ENCODE measurements at regions not wholly inside any gene's neighbourhood (a gene's known extent, or its start where the extent isn't known, plus 50 kb on each side); places are given as distances from the start of the nearest gene placed in this dataset.

DNA sequence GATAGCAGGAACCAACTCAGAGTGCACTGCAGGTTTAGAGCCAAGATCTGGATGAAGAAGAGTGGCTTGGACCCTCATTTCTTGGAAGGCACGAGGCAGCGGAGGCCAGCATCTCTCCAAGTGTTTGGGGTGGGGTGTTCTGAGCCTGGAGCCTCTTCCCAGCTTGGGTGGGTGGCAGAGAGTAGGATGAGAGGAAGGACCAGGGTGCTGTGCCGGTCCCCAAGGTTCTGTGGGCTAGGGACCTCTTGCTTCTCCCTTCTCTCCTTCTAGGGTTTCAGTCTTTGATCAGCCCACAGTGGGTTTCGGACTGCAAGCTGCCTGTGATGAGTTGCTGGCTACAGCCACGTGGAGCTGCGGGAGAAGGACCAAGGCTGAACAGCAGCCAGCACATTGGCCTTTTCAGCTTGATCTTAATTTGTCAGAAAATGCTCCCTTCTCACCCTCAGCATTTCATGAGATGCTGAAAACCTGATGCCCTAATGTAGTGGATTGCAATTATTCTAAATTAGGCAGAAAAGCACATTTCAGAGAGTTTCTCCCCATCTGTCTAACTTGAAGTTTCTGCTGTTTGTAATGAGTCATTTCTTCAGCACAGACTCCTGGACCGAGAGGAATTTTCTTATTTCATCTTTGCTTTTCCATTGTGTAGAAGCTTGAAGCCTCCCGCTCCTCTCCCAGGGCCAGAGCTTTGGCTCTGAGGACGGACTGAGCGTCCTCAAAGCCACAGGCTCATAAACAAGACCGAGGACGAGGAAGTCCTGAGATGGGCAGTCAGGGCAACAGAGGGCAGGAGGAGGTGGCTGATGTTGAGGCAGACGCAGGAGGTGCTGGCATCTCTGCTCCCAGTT is 99.1 kb upstream of the HDAC4 start:
- DNase-seq = no peak

DNA sequence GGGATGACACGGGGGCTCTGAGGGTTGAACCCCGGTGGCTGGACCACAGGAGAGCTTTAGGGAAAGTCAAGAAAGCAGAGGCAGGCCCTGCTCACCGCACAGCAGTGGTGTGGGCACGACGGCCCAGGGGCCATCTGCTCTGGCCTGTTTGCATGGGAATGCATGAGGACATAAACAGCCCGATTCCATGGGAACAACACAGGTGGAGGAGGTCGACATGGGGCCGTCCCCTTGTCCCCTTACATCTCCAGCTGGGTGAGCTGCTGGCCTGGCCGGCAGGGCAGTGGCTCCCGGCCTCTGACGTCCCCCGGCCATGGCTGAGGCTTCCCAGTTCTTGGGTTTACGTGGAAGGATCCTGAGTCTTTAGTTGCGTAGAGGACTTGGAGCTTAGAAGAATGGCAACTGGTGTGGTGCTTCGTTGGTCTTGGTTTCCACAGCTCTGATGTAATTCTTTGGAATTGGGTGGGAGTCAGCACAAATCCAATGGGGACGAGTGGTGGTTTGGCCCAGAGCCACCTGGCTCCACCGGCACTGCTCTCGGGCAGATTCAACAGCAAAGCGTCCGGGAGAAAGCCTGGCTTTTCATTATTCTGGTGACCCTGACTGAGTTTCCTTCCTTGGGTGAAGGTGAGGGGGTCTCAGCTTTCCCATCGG is 98.3 kb upstream of the HDAC4 start:
- no peak for DNase-seq

DNA sequence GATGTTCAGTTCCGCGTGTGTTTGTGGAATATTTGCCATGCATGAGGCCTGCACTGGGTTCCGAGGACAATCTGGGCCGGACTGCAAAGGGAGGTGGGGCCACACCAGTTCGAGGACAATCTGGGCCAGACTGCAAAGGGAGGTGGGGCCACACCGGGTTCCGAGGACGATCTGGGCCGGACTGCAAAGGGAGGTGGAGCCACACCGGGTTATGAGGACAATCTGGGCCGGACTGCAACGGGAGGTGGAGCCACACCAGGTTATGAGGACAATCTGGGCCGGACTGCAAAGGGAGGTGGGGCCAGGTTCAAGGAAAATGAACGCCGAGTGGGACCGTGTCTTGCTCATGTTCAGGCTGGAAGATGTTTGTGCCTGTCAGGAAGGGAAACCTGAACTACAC is 97.8 kb upstream of the HDAC4 start:
- DNase-seq = no peak

DNA sequence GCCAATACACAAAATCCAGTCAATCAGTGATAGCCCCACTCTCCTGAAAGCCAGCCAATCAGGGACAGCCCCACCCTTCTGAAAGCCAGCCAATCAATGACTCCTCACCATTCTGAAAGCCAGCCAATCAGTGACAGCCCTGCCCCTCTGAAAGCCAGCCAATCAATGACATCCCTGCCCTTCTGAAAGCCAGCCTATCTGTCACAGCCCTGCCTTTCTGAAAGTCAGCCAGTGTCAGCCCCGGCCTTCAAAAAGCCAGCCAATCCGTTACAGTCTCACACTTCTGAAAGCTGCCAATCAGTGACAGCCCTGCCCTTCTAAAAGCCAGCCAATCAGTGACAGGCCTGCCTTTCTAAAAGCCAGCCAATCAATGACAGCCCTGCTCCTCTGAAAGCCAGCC is 95.9 kb upstream of the HDAC4 start:
- DNase-seq = peak; percentile 16

- no peak for DNase-seq
Observed at GRCh38 chr2:239495791-239496233, 95.0 kb upstream of the HDAC4 start.

- no peak for DNase-seq
Observed at GRCh38 chr2:239495175-239495574, 94.4 kb upstream of the HDAC4 start.

DNA sequence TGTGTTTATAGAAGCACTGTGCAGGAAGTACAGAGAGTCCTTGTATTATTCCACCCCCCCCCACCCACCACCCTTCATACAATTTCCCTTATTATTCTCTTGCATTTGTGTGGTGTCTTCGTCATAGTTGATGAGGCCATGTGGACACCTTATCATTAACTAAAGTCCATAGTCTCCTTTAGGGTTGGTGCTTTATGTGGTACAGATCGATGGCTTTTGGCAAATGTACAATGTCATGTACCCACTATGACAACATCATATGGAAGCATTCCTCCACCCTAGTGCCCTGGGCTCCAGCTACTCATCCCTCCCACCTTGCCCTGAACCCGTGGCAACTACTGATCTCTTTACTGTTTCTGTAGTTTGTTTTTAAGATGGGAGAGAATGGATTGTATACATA is 93.8 kb upstream of the HDAC4 start:
- no peak for DNase-seq

- no peak for DNase-seq
Observed at GRCh38 chr2:239489481-239489880, 88.7 kb upstream of the HDAC4 start.

- DNase-seq = no peak
Observed at GRCh38 chr2:239488125-239488524, 87.3 kb upstream of the HDAC4 start.

DNA sequence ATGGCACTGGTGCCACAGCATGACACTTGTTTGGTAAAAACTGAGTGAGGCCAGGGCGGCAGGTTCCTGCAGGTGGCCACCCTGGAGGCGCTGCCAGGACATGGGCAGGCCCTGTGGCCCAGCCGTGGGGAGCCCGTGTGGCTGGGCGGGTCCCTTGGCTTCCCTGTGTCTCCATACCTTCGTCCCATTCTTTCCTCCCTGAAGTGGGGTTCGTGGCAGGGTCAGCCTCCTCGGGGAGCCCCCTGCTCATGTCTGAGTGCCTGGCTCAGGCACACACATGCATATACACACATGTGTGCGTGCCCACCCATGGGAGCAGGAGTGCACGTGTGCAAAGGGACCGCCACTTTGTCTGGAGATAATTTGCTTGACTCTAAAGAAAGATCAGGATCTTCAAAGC is 86.5 kb upstream of the HDAC4 start:
- DNase-seq = no peak

GRCh38 chr2:239485622-239486021 is 84.8 kb upstream of the HDAC4 start:
- no peak for DNase-seq

DNA sequence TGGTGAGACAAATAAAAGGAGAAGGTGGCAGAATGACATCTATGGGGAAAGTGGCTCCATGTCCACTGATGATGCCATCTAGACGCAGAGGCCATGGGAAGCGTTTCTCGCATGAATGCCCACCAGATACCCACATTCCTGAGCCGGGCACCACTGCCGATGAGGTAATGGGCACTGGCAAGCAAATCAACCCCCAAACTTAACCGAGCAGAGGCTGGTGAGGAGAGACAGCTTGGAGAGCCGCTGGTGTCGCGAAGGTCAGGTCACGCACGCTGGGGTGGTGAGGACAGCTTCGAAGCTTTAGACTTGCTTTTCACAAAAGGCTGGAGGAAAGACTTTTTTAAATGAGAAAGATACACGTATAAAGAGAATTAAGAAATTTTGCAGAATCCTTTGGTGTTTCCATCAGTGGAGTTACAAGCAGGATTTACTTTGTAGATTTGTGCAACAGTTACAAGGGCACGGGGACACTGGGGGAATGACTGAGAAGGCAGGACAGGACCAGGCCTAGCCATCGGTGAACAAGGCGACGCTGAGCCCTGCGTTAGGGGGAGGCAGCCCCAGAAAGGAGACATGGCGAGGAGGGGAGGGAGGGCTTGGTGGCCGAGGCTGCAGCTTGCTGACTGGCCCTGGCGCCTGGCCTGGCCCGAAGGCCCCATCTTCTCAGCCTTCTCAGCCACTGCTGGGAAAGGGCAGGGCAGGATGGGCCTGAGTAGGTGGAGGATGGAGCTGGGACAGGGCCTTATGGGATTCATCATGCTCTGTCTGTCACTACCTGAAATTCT is 83.9 kb upstream of the HDAC4 start:
- no peak for DNase-seq

GRCh38 chr2:239482778-239483712 is 82.2 kb upstream of the HDAC4 start:
- no peak for DNase-seq

DNA sequence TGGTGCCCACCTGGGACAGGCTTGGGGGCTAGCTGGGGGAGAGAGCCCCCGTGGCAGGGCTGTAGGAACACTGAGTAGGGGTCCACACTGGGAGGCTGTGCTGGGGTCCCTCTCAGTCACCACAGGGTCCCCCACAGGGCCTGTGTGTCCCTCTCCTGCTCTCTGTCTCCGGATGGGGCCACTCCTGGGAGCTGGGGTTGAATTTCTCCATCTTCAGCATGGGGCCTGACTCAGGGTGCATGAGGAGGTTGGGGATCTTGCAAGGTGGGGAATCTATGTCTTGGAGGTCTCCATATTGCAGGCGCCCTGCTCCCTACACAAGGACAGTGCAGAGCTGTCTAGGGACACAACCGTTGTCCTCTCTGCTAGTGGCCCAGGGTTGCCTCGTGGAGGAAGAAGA is 78.7 kb upstream of the HDAC4 start:
- no peak for DNase-seq

GRCh38 chr2:239477591-239477990 is 76.8 kb upstream of the HDAC4 start:
- no peak for DNase-seq

GRCh38 chr2:239476757-239477585 is 76.2 kb upstream of the HDAC4 start:
- DNase-seq = no peak

- no peak for DNase-seq
Observed at GRCh38 chr2:239476029-239476756, 75.4 kb upstream of the HDAC4 start.

GRCh38 chr2:239475161-239476028 is 74.6 kb upstream of the HDAC4 start:
- no peak for DNase-seq

GRCh38 chr2:239473211-239473805 is 72.5 kb upstream of the HDAC4 start:
- no peak for DNase-seq
